IPS-11a (cell line): ENCODE measurements at regions not wholly inside any gene's neighbourhood (a gene's known extent, or its start where the extent isn't known, plus 50 kb on each side); places are given as distances from the start of the nearest gene placed in this dataset.

Experiments used
- H3K4me3 ChIP-seq: one replicate; pipeline ENCODE4 v1.5.1; 2013; ENCODE audit warnings: low read depth, low read length, control low read depth

DNA sequence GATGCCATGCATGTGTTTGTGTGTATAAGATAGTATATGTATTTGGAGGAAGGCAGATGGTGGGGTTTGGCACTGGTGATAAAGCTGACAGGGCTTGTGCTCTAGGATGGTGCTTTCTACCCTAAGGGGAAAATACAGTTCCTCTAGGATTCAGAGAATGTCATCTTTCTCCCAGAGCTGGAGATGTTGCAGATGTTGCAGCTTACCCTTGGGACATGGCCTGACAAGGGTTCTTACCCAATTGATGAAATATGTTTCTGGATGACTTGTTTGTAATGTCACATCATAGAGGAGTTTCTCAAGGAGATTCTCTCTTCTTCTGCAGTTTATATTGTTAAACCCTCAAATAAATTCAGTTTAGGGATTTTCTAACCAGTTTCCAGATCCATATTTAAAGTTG lies 52.5 kb upstream of the PITX2 start:
- no peak overlapping the region for H3K4me3 ChIP-seq

- no peak overlapping the region for H3K4me3 ChIP-seq
These were observed 53.4 kb upstream of the PITX2 start for GRCh38 chr4:110676241-110676640.

GRCh38 chr4:110678517-110679227 lies 55.8 kb upstream of the PITX2 start:
- no peak overlapping the region for H3K4me3 ChIP-seq

- H3K4me3 ChIP-seq, result no peak overlapping the region
These were observed 57.4 kb upstream of the PITX2 start for GRCh38 chr4:110680265-110680664.

GRCh38 chr4:110681381-110681780 lies 58.5 kb upstream of the PITX2 start:
- no peak overlapping the region for H3K4me3 ChIP-seq

GRCh38 chr4:110682311-110682710 lies 59.4 kb upstream of the PITX2 start:
- H3K4me3 ChIP-seq, result no peak overlapping the region

DNA sequence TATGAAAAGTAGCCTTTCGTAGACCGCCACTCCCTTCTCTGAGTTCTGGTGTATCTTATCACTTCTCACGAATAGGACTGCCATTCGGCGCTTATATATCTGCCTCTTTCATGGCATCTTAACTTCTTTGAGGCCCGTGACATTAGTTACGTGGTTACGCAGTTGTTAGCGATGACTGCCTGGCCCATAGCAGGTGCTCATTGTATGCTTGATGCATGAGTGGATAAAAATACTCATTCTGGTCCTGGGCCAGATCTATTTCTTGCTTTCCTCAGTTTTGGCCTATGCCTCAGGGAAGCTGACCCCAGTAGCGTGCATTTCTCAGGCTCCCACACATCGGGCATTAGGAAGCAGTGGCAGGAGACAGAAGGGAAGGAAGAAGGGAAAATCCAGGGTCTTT lies 60.7 kb upstream of the PITX2 start:
- no peak overlapping the region for H3K4me3 ChIP-seq

DNA sequence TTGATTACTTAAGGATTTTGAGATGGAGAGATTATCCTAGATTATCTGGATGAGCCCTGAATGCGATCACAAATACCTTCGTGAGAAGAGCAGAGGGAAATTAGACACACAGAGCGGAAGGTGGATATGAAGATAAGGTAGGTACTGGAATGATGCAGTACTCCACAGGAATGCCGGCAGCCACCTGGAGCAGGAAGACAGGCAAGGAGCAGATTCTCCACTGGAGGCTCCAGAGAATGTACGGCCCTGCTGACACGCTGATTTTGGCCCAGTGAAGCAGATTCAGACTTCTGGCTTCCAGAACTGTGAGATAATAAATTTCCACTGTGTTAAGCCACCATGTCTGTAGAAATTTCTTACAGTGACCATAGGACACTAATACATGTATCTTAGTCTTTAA lies 79.4 kb upstream of the PITX2 start:
- H3K4me3 ChIP-seq, result no peak overlapping the region

DNA sequence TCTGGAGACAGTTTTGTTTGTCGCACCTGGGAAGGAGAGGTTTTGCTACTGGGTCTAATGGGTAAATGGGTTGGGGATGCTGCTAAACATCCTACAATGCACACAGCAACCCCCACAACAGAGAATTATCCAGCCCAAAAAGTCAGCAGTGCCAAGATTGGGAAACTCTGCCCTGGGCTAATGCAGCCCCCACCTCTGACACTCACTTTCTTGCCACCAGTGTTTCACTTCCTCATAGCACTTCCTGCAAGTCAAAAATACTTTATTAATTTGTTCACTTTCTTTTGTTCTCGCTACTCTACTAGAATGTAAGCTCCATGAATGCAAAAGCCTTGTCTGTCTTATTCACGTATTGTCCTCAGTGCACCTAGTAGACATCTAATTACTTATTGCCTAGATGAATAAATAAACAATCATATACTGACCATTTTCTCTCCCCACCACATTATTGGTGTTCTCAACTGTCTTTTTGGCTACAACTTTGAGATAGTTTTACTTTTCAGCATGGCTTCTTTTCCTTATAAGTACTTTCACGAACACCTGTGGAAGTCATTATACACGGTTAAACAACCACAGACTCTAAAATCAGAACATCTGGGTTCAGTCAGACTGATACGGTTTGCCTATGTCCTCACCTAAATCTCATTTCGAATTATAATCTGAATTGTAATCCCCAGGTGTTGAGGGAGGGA lies 82.0 kb upstream of the PITX2 start:
- no peak overlapping the region for H3K4me3 ChIP-seq

GRCh38 chr4:110705440-110705782 lies 82.5 kb upstream of the PITX2 start:
- H3K4me3 ChIP-seq, result no peak overlapping the region

DNA sequence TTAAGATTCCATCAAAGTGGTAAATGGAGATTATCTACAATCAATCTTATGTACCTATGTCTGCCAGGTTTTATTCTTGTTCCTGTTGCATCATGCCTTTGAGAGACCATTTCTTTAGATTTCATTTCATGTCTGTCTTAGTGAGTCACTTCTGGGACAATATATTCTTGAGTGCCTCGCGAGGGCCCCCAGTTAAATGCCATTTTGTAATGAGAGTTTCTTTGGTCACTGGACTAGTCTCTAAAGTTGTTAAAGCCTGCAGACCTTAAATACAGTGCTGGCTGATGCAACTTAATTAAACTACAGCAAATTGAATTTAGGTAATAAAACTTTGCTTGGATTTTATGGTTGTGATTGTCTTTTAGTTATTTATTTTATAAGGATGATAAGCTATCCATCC lies 87.2 kb upstream of the PITX2 start:
- no peak overlapping the region for H3K4me3 ChIP-seq

DNA sequence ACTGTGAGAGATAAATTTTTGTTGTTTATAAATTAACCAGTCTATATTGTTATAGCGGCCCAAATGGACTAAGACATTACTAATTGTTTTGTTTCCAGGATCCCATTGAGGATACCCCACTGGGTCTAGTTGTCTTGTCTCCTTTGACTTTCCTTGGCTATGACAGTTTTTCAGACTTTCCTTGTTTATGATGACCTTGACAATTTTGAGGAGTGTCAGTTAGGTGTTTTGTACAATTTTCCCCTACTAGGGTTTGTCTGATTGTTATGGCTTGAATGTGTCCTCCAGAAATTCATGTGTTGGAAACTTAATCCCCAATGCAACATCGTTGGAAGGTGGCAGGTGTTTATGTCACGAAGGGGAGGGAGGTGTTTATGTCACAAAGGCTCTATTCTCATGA lies 89.6 kb upstream of the PITX2 start:
- H3K4me3 ChIP-seq, result no peak overlapping the region

DNA sequence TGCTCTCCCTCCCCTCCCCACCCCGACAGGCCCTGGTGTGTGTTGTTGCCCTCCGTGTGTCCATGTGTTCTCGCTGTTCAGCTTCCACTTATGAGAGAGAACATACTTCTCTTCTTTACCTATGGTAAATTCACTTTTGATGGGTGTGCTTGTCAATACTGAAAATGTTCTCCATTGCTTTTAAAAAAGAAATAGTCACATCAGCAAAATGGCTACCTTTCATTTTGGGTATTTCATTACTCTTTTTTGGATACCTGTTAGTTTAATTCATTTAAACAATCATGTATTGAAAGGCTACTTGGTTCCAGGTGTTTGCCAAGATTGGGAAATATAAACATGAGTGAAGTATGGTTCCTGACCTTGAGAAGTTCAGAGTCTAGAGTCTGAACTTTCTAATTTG lies 107.4 kb upstream of the PITX2 start:
- no peak overlapping the region for H3K4me3 ChIP-seq

DNA sequence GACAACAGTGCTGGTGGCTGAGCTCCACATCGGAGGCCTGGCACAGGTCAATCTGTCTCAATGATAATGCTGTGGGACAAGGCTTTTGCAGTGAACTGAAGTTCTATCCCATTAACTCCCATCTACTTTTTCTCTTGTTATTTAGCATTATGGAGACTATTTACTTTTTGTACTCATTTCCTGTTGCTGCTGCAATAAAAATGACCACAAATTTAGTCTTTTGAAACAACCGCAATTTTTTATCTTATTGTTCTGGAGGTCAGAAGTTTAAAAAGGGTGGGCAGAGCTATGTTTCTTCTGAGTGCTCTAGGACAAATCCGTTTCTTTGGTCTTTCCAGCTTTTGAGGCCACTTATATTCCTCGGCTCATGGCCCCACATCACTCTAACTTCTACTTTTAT lies 111.0 kb upstream of the PITX2 start:
- H3K4me3 ChIP-seq, result no peak overlapping the region

DNA sequence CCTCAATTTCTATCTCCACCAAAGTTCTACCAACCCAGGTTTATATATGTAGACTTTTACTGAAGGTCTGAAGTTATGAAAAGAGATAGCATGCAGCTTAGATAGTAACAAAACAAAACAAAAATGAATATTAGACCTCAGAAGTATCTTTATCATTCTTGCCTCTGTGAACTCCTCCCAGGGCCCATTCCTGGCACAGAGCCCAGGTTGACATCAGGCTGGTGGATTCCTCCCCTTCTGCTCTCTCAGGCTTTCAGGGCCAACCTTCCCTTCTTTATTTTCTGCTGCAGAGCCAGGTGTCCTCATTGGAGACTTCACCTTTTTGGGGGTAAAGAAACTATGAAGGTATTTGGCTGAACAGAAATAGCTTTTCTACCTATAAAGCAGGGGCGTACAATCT lies 112.8 kb upstream of the PITX2 start:
- H3K4me3 ChIP-seq, result no peak overlapping the region

DNA sequence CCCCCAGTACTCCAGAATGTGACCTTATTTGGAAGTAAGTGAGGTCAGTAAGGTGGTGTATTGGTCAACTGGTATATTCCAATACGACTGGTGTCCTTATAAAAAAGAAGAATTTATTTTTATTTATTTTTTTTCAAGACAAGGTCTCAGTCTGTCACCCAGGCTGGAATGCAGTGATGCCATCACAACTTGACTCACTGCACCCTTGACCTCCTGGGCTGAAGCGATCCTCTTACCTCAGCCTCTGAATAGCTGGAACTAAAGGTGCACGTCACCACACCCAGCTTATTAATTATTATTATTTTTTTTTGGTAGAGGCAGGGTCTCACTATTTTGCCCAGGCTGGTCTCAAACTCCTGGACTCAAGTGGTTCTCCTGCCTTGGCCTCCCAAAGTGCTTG lies 115.1 kb upstream of the PITX2 start:
- H3K4me3 ChIP-seq, result no peak overlapping the region

DNA sequence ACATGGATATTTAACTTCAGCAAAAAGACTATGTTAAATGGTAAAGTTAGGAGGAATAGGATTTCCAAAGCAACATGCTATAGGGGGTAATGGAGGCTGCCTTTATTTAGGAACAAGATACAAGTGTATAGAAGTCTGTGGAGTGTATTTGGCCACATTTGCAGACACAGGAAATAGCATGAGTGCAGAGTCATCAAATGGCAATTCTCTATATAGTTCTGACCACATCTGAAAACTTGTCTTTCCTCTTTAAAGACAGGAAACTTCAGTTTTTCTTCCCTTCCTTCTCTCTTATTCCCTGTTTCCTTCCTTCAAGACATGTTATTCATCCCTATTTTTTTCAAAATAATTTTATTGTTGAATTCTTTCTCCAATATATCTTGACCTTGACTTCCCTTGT lies 119.3 kb upstream of the PITX2 start:
- no peak overlapping the region for H3K4me3 ChIP-seq

DNA sequence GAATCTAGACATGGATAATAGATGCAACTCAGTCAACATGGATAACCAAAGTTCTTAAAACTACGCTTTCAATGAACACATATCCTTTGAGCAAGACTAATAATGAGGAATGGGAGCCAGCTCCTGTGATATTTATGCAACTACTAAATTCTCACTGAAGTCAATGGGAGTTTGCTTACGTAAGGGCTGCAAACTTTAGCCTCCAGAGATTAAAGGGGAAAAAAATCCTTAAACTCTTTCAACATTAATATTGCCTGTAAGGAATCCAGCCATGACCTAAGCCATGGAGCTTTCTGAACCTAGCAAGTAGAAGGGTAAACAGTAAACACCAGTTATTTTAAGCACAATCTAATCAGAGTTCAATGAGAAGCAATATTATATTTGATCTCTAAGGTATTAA lies 125.2 kb upstream of the PITX2 start:
- no peak overlapping the region for H3K4me3 ChIP-seq

DNA sequence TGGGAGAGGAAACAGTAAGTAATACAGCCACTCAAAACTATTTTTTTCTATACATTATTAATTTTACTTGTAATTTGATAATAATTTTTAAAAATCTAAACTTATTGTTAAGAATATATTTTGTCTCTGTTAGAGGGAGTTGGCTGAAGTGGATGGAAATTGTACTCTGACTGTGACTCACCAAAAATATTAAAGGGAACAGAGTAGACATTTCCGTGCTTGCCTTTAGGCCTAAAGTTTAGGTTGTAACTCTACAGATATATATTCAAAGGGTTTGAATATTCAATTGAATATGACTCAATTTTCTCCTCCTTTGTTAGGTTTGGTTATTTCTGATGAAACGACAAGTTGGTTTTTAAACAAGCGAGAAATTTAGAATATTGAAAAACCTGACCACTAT lies 128.3 kb upstream of the PITX2 start:
- no peak overlapping the region for H3K4me3 ChIP-seq

- H3K4me3 ChIP-seq, result no peak overlapping the region
These were observed 129.1 kb upstream of the PITX2 start for GRCh38 chr4:110751986-110752385.

GRCh38 chr4:110753466-110753865 lies 130.6 kb upstream of the PITX2 start:
- H3K4me3 ChIP-seq, result no peak overlapping the region

GRCh38 chr4:110754716-110755115 lies 131.8 kb upstream of the PITX2 start:
- H3K4me3 ChIP-seq, result no peak overlapping the region

- H3K4me3 ChIP-seq, result no peak overlapping the region
These were observed 146.7 kb upstream of the PITX2 start for GRCh38 chr4:110769578-110769977.
